ENCODE measurements at regions not wholly inside any gene's neighbourhood (a gene's known extent, or its start where the extent isn't known, plus 50 kb on each side); places are given as distances from the start of the nearest gene placed in this dataset.
"Not testable (repeated sequence)": the region's sequence is repeated elsewhere in the genome, so short reads cannot be mapped to it uniquely, and the experiment has no call there.

- no peak for FAIRE-seq
- no peak for TF ChIP-seq POLR2AphosphoS5 (IDR thresholded peaks at IDR 0.05; ENCODE audit: low read depth, low read length)
- TF ChIP-seq POLR2A (IDR thresholded peaks at IDR 0.05; ENCODE audit: low read depth, low read length), result no peak
- no peak for TF ChIP-seq TAF1 (IDR thresholded peaks at IDR 0.05; ENCODE audit: borderline replicate concordance, low read depth, low read length)
These were observed 80.8 kb upstream of the CNEP1R1 start for GRCh38 chr16:49944221-49944620.

GRCh38 chr16:49947907-49948678, 76.9 kb upstream of the CNEP1R1 start:
- no peak for TF ChIP-seq POLR2A (IDR thresholded peaks at IDR 0.05; ENCODE audit: low read depth, low read length)
- TF ChIP-seq POLR2AphosphoS5 (IDR thresholded peaks at IDR 0.05; ENCODE audit: low read depth, low read length), result no peak
- TF ChIP-seq TAF1 (IDR thresholded peaks at IDR 0.05; ENCODE audit: borderline replicate concordance, low read depth, low read length), result no peak
- DNase-seq (ENCODE audit: insufficient read length) (no peak), FAIRE-seq (no peak)

More at GRCh38 chr16:49944221-49944620, 80.8 kb upstream of the CNEP1R1 start:
- no peak for DNase-seq (ENCODE audit: insufficient read length)

DNA sequence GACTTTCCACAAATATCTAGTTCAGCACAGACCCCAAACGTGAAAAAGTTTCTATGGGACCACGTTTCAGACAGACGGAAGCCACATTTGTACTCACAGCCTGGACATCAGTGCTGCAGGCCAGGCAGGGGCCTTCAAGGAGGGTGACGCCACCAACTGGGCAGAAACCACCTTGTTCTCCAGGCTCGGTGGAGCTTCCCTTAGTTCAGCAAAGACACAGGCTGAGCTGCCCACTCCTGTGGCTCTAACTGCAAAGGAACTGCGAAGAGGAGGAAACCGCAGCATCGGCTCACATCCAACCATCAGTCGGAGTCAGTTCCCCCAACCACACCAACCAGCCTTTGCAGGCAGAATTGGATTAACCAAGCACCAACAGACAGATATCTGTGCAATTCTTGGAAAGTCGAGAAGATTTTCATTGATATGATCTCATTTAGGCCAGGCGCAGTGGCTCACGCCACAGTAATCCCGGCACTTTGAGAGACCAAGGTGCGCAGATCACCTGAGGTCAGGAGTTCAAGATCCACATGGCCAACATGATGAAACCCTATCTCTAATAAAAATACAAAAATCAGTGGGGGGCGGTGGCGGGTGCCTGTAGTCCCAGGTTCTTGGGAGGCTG, 73.3 kb upstream of the CNEP1R1 start:
- DNase-seq (ENCODE audit: insufficient read length) (no peak), FAIRE-seq (no peak)
- no peak for TF ChIP-seq POLR2A (IDR thresholded peaks at IDR 0.05; ENCODE audit: low read depth, low read length)
- no peak for TF ChIP-seq TAF1 (IDR thresholded peaks at IDR 0.05; ENCODE audit: borderline replicate concordance, low read depth, low read length)
- no peak for TF ChIP-seq POLR2AphosphoS5 (IDR thresholded peaks at IDR 0.05; ENCODE audit: low read depth, low read length)

- no peak for DNase-seq (ENCODE audit: insufficient read length)
- FAIRE-seq, result no peak
- no peak for TF ChIP-seq POLR2A (IDR thresholded peaks at IDR 0.05; ENCODE audit: low read depth, low read length)
- no peak for TF ChIP-seq TAF1 (IDR thresholded peaks at IDR 0.05; ENCODE audit: borderline replicate concordance, low read depth, low read length)
- no peak for TF ChIP-seq POLR2AphosphoS5 (IDR thresholded peaks at IDR 0.05; ENCODE audit: low read depth, low read length)
These were observed 72.6 kb upstream of the CNEP1R1 start for GRCh38 chr16:49952386-49952785.

DNA sequence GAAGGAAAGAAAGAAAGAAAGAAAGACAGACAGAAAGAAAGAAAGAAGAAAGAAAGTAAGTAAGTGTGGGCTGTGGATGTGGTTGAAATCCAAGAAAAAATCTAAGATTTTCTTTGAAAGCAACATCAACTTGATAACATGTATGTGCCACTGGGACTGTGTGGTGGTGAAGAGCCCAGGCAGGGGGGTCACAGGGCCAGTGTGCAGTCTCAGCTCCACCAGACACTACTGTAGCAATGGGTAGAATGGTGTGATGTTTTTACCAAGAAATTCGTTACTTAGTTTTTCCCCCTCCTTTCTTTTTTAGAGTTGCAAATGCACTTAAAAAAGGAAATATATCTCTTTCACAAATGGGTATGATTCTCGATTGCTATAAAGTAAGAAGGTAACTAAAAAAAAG, 71.9 kb upstream of the CNEP1R1 start:
- TF ChIP-seq POLR2A (IDR thresholded peaks at IDR 0.05; ENCODE audit: low read depth, low read length) (no peak), TAF1 (IDR thresholded peaks at IDR 0.05; ENCODE audit: borderline replicate concordance, low read depth, low read length) (no peak), POLR2AphosphoS5 (IDR thresholded peaks at IDR 0.05; ENCODE audit: low read depth, low read length) (no peak)
- FAIRE-seq (no peak), DNase-seq (ENCODE audit: insufficient read length) (no peak)

DNA sequence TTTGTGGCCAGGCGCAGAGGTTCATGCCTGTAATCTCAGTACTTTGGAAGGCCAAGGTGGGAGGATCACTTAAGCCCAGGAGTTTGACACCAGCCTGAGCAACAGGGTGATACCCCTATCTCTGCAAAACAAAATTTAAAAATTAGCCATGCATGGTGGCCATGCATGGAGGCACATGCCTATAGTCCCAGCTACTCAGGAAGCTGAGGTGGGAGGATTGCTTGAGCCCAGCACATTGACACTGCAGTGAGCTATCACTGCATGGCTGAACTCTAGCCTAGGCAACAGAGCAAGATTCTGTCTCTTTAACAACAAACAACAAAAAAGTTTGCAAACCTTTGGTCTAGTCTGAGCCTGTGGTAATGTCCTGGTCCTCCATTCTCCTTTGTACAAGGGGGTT, 69.2 kb upstream of the CNEP1R1 start:
- TF ChIP-seq POLR2AphosphoS5 (IDR thresholded peaks at IDR 0.05; ENCODE audit: low read depth, low read length) (no peak), POLR2A (IDR thresholded peaks at IDR 0.05; ENCODE audit: low read depth, low read length) (no peak), TAF1 (IDR thresholded peaks at IDR 0.05; ENCODE audit: borderline replicate concordance, low read depth, low read length) (no peak)
- DNase-seq (ENCODE audit: insufficient read length) (no peak), FAIRE-seq (no peak)

GRCh38 chr16:49956915-49957314, 68.1 kb upstream of the CNEP1R1 start:
- TF ChIP-seq TAF1 (IDR thresholded peaks at IDR 0.05; ENCODE audit: borderline replicate concordance, low read depth, low read length) (no peak), POLR2A (IDR thresholded peaks at IDR 0.05; ENCODE audit: low read depth, low read length) (no peak), POLR2AphosphoS5 (IDR thresholded peaks at IDR 0.05; ENCODE audit: low read depth, low read length) (no peak)
- FAIRE-seq, result no peak
- DNase-seq (ENCODE audit: insufficient read length), result no peak

DNA sequence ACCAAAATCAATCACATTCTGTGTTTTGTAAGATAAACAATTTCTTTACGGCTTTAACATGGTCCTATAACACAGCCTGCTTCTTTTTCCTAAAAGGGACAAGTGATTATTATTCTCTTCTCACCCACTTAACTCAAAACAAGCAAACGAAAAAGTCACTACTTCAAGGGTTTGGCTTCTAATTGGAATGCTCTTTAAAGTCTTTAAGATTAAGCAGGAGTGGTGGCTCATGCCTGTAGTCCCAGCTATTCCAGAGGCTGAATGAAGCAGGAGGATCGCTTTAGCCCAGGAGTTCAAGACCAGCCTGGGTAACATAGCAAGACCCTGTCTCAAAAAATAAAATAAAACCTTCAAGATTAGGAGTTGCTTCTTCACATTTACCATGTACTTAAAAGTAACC, 66.6 kb upstream of the CNEP1R1 start:
- no peak for FAIRE-seq
- TF ChIP-seq TAF1 (IDR thresholded peaks at IDR 0.05; ENCODE audit: borderline replicate concordance, low read depth, low read length) (no peak), POLR2AphosphoS5 (IDR thresholded peaks at IDR 0.05; ENCODE audit: low read depth, low read length) (no peak), POLR2A (IDR thresholded peaks at IDR 0.05; ENCODE audit: low read depth, low read length) (no peak)

DNA sequence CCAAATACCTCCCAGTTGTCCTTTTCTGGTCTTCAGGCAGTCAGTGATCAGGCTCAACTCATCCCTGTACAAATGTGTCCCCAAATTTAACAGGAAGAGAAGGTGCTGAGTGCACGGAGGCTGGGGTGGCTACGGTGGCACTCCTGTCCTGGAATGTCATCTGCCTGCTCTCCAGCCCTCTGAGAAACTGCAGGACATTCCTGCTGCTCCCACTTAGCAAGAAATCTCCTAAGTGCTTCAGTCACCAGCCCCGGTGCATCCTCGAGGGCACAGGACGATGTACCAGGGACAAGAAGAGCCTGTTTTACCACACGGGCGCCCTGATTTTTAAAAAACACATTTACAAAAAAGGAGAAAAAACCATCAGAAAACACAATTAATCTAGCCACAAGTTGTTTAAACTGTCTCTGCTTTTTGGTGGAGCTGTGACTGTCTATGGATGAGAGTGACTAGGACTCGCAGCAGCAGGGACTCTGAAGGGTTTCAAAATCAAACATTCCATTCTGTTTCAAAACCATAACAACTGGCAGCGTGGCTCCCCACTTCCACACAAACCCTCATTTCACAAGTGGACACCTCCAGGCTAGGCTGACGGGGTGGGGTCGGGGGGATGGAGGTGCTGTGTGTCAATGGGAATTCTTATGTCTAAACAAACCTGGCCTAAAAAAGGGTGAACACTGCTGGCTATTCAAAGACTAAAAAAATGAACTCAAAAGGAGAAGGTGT, 65.3 kb upstream of the CNEP1R1 start:
- no peak for DNase-seq (ENCODE audit: insufficient read length)
- TF ChIP-seq TAF1 (IDR thresholded peaks at IDR 0.05; ENCODE audit: borderline replicate concordance, low read depth, low read length), result no peak
- no peak for TF ChIP-seq POLR2AphosphoS5 (IDR thresholded peaks at IDR 0.05; ENCODE audit: low read depth, low read length)
- TF ChIP-seq POLR2A (IDR thresholded peaks at IDR 0.05; ENCODE audit: low read depth, low read length), result no peak
- no peak for FAIRE-seq

More for the DNA sequence above, 66.6 kb upstream of the CNEP1R1 start:
- no peak for DNase-seq (ENCODE audit: insufficient read length)

GRCh38 chr16:49961089-49961488, 63.9 kb upstream of the CNEP1R1 start:
- TF ChIP-seq POLR2AphosphoS5 (IDR thresholded peaks at IDR 0.05; ENCODE audit: low read depth, low read length) (no peak), POLR2A (IDR thresholded peaks at IDR 0.05; ENCODE audit: low read depth, low read length) (no peak), TAF1 (IDR thresholded peaks at IDR 0.05; ENCODE audit: borderline replicate concordance, low read depth, low read length) (no peak)
- no peak for DNase-seq (ENCODE audit: insufficient read length)
- FAIRE-seq, result no peak

- not testable (repeated sequence) for DNase-seq (ENCODE audit: insufficient read length); FAIRE-seq
These were observed 62.5 kb upstream of the CNEP1R1 start for GRCh38 chr16:49962566-49962965.

DNA sequence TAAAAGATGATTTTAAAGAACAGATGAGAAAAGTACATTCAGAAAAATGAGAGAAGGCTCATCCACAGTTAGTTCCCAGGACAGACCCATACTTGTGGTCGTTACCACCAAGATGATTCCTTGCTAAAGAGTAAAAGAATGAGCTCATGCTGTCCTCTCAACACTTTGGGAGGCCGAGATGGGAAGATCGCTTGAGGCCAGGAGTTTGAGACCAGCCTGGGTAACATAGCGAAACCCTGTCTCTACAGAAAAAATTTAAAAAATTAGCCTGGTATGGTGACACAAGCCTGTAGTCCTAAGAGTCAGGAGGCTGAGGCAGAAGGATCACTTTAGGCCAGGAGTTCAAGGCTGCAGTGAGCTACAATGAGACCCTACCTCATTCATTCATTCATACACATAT, 60.7 kb upstream of the CNEP1R1 start:
- TF ChIP-seq TAF1 (IDR thresholded peaks at IDR 0.05; ENCODE audit: borderline replicate concordance, low read depth, low read length), result no peak
- no peak for TF ChIP-seq POLR2A (IDR thresholded peaks at IDR 0.05; ENCODE audit: low read depth, low read length)
- no peak for TF ChIP-seq POLR2AphosphoS5 (IDR thresholded peaks at IDR 0.05; ENCODE audit: low read depth, low read length)
- DNase-seq (ENCODE audit: insufficient read length) (no peak), FAIRE-seq (no peak)

All from GM12892 (cell line).